K562 (cell line): ENCODE measurements at regions not wholly inside any gene's neighbourhood (a gene's known extent, or its start where the extent isn't known, plus 50 kb on each side); places are given as distances from the start of the nearest gene placed in this dataset.

Experiments
- ASH1L ChIP-seq: fragments of 450-650 bp; IDR thresholded peaks from 2 replicates; pipeline ENCODE4 v1.6.1; 2018; ENCODE audit warnings: borderline replicate concordance, mild to moderate bottlenecking, low read depth; ENCODE audit not compliant: partially characterized antibody
- CHD2 ChIP-seq: IDR thresholded peaks from 2 replicates; pipeline ENCODE4 v1.6.1; 2011; ENCODE audit warnings: low read depth, low read length
- EHMT2 ChIP-seq: fragments of 450-650 bp; IDR thresholded peaks from 2 replicates; pipeline ENCODE4 v1.6.1; 2018; ENCODE audit warnings: antibody characterized with exemption
- MTA1 ChIP-seq: fragments of 450-650 bp; IDR thresholded peaks from 2 replicates; pipeline ENCODE4 v1.6.1; 2017; ENCODE audit warnings: borderline replicate concordance
- NR4A1 ChIP-seq, 2 experiments: fragments of 250-450 bp in 1 of 2; fragments of 450-650 bp in 1 of 2; sonication (Bioruptor Pico) in 1 of 2; IDR thresholded peaks; 2 replicates each; pipeline versions ENCODE4 v1.4.0 to v1.6.1; 2016 to 2020; ENCODE audit warnings: mild to moderate bottlenecking in 2 of 2, missing compliant biosample characterization in 1 of 2, missing genetic modification characterization in 1 of 2, moderate library complexity in 1 of 2
- NUFIP1 ChIP-seq: fragments of 450-650 bp; IDR thresholded peaks from 2 replicates; pipeline ENCODE4 v1.6.1; 2018; ENCODE audit not compliant: partially characterized antibody
- PHB2 ChIP-seq: fragments of 450-650 bp; IDR thresholded peaks from 2 replicates; pipeline ENCODE4 v1.6.1; 2017; ENCODE audit warnings: low read depth
- RFX1 ChIP-seq: fragments of 450-650 bp; IDR thresholded peaks from 2 replicates; pipeline ENCODE4 v1.6.1; 2016; ENCODE audit warnings: mild to moderate bottlenecking, moderate library complexity
- ZBTB5 ChIP-seq: fragments of 450-650 bp; IDR thresholded peaks from 2 replicates; pipeline ENCODE4 v1.6.1; 2017; ENCODE audit warnings: antibody characterized with exemption
- ZNF263 ChIP-seq: sonication (generic); formaldehyde crosslinking; IDR thresholded peaks from 2 replicates; pipeline ENCODE4 v1.8.0; 2022; ENCODE audit warnings: mild to moderate bottlenecking, missing genetic modification reagents, borderline replicate concordance
- TF ChIP-seq, protein P1 (sequence below): IDR thresholded peaks from 2 replicates; pipeline ENCODE4 v1.6.1; 2014; ENCODE audit warnings: antibody characterized with exemption
- TF ChIP-seq, protein P2 (sequence below): fragments of 250-450 bp; sonication (Bioruptor Pico); IDR thresholded peaks from 2 replicates; pipeline ENCODE4 v1.8.0; 2021; ENCODE audit warnings: moderate library complexity, mild to moderate bottlenecking, inconsistent platforms
- TF ChIP-seq, protein P3 (sequence below): sonication (generic); formaldehyde crosslinking; IDR thresholded peaks from 2 replicates; pipeline ENCODE4 v1.8.0; 2022; ENCODE audit warnings: mild to moderate bottlenecking, low read depth, missing genetic modification reagents

- no peak for TF ChIP-seq RFX1
- TF ChIP-seq ZNF263: no peak
- TF ChIP-seq, protein P1, sequence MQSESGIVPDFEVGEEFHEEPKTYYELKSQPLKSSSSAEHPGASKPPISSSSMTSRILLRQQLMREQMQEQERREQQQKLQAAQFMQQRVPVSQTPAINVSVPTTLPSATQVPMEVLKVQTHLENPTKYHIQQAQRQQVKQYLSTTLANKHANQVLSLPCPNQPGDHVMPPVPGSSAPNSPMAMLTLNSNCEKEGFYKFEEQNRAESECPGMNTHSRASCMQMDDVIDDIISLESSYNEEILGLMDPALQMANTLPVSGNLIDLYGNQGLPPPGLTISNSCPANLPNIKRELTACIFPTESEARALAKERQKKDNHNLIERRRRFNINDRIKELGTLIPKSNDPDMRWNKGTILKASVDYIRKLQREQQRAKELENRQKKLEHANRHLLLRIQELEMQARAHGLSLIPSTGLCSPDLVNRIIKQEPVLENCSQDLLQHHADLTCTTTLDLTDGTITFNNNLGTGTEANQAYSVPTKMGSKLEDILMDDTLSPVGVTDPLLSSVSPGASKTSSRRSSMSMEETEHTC: no peak
- no peak for TF ChIP-seq CHD2
- no peak for TF ChIP-seq NR4A1 (CRISPR knock-in tag; IDR thresholded peaks at IDR 0.05)
- TF ChIP-seq NR4A1 (tag; IDR thresholded peaks at IDR 0.05): no peak
- no peak for TF ChIP-seq ZBTB5
- TF ChIP-seq, protein P2, sequence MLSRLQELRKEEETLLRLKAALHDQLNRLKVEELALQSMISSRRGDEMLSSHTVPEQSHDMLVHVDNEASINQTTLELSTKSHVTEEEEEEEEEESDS (CRISPR knock-in tag): no peak
- no peak for TF ChIP-seq PHB2
- TF ChIP-seq, protein P3, sequence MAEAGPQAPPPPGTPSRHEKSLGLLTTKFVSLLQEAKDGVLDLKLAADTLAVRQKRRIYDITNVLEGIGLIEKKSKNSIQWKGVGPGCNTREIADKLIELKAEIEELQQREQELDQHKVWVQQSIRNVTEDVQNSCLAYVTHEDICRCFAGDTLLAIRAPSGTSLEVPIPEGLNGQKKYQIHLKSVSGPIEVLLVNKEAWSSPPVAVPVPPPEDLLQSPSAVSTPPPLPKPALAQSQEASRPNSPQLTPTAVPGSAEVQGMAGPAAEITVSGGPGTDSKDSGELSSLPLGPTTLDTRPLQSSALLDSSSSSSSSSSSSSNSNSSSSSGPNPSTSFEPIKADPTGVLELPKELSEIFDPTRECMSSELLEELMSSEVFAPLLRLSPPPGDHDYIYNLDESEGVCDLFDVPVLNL (CRISPR knock-in tag): no peak
- TF ChIP-seq EHMT2: 0 out of 2 replicates have a peak, but pooled peaks have one; percentile 14
- no peak for TF ChIP-seq ASH1L
- TF ChIP-seq MTA1: 0 out of 2 replicates have a peak, but pooled peaks have one; percentile 23
- no peak for TF ChIP-seq NUFIP1
Observed at GRCh38 chr10:33008499-33009243, 50.6 kb upstream of the ITGB1 start (continued).
